GM18858 (cell line): ENCODE measurements at regions not wholly inside any gene's neighbourhood (a gene's known extent, or its start where the extent isn't known, plus 50 kb on each side); places are given as distances from the start of the nearest gene placed in this dataset.
"Not testable (repeated sequence)": the region's sequence is repeated elsewhere in the genome, so short reads cannot be mapped to it uniquely, and the experiment has no call there.

Experiments used
- ATAC-seq: cut with Tn5 transposase; IDR thresholded peaks from one replicate; pipeline ENCODE4 v1.9.1; 2021; ENCODE audit not compliant: unreplicated experiment

GRCh38 chr10:61818251-61818650 lies 83.2 kb upstream of the ARID5B start:
- ATAC-seq, result not testable (repeated sequence)

- no peak for ATAC-seq
Measured at GRCh38 chr10:61819208-61819607, 82.3 kb upstream of the ARID5B start.

GRCh38 chr10:61821153-61821552 lies 80.3 kb upstream of the ARID5B start:
- ATAC-seq, result no peak

GRCh38 chr10:61821693-61822092 lies 79.8 kb upstream of the ARID5B start:
- ATAC-seq, result no peak

- no peak for ATAC-seq
Measured at GRCh38 chr10:61822096-61822495, 79.4 kb upstream of the ARID5B start.

- ATAC-seq, result no peak
Measured at GRCh38 chr10:61822781-61823230, 78.7 kb upstream of the ARID5B start.

GRCh38 chr10:61825001-61825400 lies 76.5 kb upstream of the ARID5B start:
- ATAC-seq, result no peak

- ATAC-seq, result no peak
Measured at GRCh38 chr10:61825628-61826027, 75.9 kb upstream of the ARID5B start.

GRCh38 chr10:61828034-61828433 lies 73.5 kb upstream of the ARID5B start:
- ATAC-seq, result no peak

GRCh38 chr10:61828788-61829187 lies 72.7 kb upstream of the ARID5B start:
- no peak for ATAC-seq

- ATAC-seq, result no peak
Measured at GRCh38 chr10:61830072-61830845, 71.2 kb upstream of the ARID5B start.

- ATAC-seq, result no peak
Measured at GRCh38 chr10:61830846-61831273, 70.6 kb upstream of the ARID5B start.

- no peak for ATAC-seq
Measured at GRCh38 chr10:61832866-61833481, 68.5 kb upstream of the ARID5B start.

GRCh38 chr10:61834519-61834918 lies 67.0 kb upstream of the ARID5B start:
- no peak for ATAC-seq

GRCh38 chr10:61835069-61835945 lies 66.2 kb upstream of the ARID5B start:
- ATAC-seq, result peak; percentile 52

GRCh38 chr10:61835946-61836887 lies 65.3 kb upstream of the ARID5B start:
- ATAC-seq, result no peak

GRCh38 chr10:61836888-61837754 lies 64.4 kb upstream of the ARID5B start:
- no peak for ATAC-seq

GRCh38 chr10:61837755-61838171 lies 63.7 kb upstream of the ARID5B start:
- no peak for ATAC-seq

GRCh38 chr10:61839916-61840315 lies 61.6 kb upstream of the ARID5B start:
- ATAC-seq, result no peak
